DOHH2 (cell line): ENCODE measurements at regions not wholly inside any gene's neighbourhood (a gene's known extent, or its start where the extent isn't known, plus 50 kb on each side); places are given as distances from the start of the nearest gene placed in this dataset.

Source experiments
- H3F3A ChIP-seq: fragments of 200-600 bp; sonication (generic), shearing (Covaris generic); 2 replicates; pipeline ENCODE4 v1.6.0; 2016; ENCODE audit warnings: antibody characterized with exemption, mild to moderate bottlenecking; ENCODE audit not compliant: control insufficient read depth, insufficient read depth
- H3K27ac ChIP-seq: fragments of 200-600 bp; sonication (generic); 2 replicates; pipeline ENCODE4 v1.5.1; 2014; ENCODE audit warnings: low read depth, mild to moderate bottlenecking, low read length, moderate library complexity
- H3K27me3 ChIP-seq: fragments of 200-600 bp; sonication (generic); 2 replicates; pipeline ENCODE4 v1.6.1; 2014; ENCODE audit warnings: mild to moderate bottlenecking, low read length, mixed read lengths; ENCODE audit not compliant: control insufficient read depth
- H3K36me3 ChIP-seq: fragments of 200-600 bp; sonication (generic); 2 replicates; pipeline ENCODE4 v1.6.1; 2014; ENCODE audit warnings: mild to moderate bottlenecking, low read length, moderate library complexity, mixed read lengths; ENCODE audit not compliant: control insufficient read depth
- H3K4me1 ChIP-seq: fragments of 200-600 bp; sonication (generic); 2 replicates; pipeline ENCODE4 v1.6.1; 2014; ENCODE audit warnings: mild to moderate bottlenecking, low read length, mixed read lengths; ENCODE audit not compliant: control insufficient read depth
- H3K4me2 ChIP-seq: fragments of 200-600 bp; sonication (generic); 2 replicates; pipeline ENCODE4 v1.6.0; 2014; ENCODE audit warnings: mild to moderate bottlenecking, low read length, moderate library complexity
- H3K4me3 ChIP-seq: fragments of 200-600 bp; sonication (generic); 2 replicates; pipeline ENCODE4 v1.5.1; 2014; ENCODE audit warnings: mild to moderate bottlenecking, low read length, mixed read lengths
- H3K79me2 ChIP-seq: fragments of 200-600 bp; sonication (generic); 2 replicates; pipeline ENCODE4 v1.6.1; 2014; ENCODE audit warnings: mild to moderate bottlenecking, low read length, mixed read lengths; ENCODE audit not compliant: control insufficient read depth
- H3K9me2 ChIP-seq: fragments of 200-600 bp; sonication (generic); replicated peaks from 2 replicates; pipeline ENCODE4 v1.6.1; 2014; ENCODE audit warnings: mild to moderate bottlenecking, low read length, mixed read lengths; ENCODE audit not compliant: control insufficient read depth
- H3K9me3 ChIP-seq: fragments of 200-600 bp; sonication (generic); 2 replicates; pipeline ENCODE4 v1.6.1; 2014; ENCODE audit warnings: antibody characterized with exemption, low read length, mixed read lengths; ENCODE audit not compliant: control insufficient read depth, insufficient read depth
- H4K20me1 ChIP-seq: fragments of 200-600 bp; sonication (generic); 2 replicates; pipeline ENCODE4 v1.6.0; 2014; ENCODE audit warnings: low read depth, mild to moderate bottlenecking, antibody characterized with exemption, low read length, moderate library complexity; ENCODE audit not compliant: control insufficient read depth, insufficient read depth
- EZH2phosphoT487 ChIP-seq: fragments of 200-600 bp; sonication (generic); IDR thresholded peaks from 2 replicates; pipeline ENCODE4 v1.6.1; 2017; ENCODE audit warnings: borderline replicate concordance, mild to moderate bottlenecking, antibody characterized with exemption, low read length, moderate library complexity, mixed read lengths
- TF ChIP-seq, protein P1 (sequence below): fragments of 200-600 bp; sonication (generic); IDR thresholded peaks from one replicate; pipeline ENCODE4 v1.5.1; 2014; ENCODE audit warnings: antibody characterized with exemption, mild to moderate bottlenecking, low read depth, low read length; ENCODE audit not compliant: poor library complexity, severe bottlenecking

GRCh38 chr4:60326735-60327134 is 873.4 kb upstream of the ADGRL3 start:
- H3F3A ChIP-seq, result no peaks in the 10 kb centered on the region
- H3K9me2 ChIP-seq, result no peaks in the 10 kb centered on the region
- TF ChIP-seq, protein P1, sequence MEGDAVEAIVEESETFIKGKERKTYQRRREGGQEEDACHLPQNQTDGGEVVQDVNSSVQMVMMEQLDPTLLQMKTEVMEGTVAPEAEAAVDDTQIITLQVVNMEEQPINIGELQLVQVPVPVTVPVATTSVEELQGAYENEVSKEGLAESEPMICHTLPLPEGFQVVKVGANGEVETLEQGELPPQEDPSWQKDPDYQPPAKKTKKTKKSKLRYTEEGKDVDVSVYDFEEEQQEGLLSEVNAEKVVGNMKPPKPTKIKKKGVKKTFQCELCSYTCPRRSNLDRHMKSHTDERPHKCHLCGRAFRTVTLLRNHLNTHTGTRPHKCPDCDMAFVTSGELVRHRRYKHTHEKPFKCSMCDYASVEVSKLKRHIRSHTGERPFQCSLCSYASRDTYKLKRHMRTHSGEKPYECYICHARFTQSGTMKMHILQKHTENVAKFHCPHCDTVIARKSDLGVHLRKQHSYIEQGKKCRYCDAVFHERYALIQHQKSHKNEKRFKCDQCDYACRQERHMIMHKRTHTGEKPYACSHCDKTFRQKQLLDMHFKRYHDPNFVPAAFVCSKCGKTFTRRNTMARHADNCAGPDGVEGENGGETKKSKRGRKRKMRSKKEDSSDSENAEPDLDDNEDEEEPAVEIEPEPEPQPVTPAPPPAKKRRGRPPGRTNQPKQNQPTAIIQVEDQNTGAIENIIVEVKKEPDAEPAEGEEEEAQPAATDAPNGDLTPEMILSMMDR, result no peak
- H3K79me2 ChIP-seq, result no peaks in the 10 kb centered on the region
- no peaks in the 10 kb centered on the region for H3K27me3 ChIP-seq
- H3K36me3 ChIP-seq, result no peaks in the 10 kb centered on the region
- no peaks in the 10 kb centered on the region for H4K20me1 ChIP-seq
- H3K9me3 ChIP-seq, result no peaks in the 10 kb centered on the region
- no peaks in the 10 kb centered on the region for H3K4me1 ChIP-seq
- no peak overlapping the region for H3K27ac ChIP-seq
- H3K4me3 ChIP-seq, result no peak overlapping the region
- H3K4me2 ChIP-seq, result no peak overlapping the region

DNA sequence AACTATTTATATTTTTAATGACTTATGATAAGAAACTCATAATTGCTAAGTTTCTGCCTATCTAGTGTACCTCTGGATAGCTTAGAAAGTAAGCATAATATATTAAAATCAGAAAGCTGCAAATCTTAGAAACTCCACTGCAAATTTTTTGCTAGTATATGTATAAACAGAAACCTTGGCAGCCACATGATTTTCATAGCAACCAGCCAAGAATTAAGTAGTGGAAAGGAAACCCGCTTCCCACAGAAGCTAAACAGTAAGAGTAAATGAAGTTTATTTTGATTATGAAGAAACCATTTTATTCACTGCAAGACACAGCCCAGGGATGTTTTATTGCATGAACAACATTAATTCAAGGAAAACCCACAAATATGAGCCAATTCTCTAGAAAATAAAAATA is 872.5 kb upstream of the ADGRL3 start:
- Histone ChIP-seq H4K20me1 (no peaks in the 10 kb centered on the region), H3K4me2 (no peak overlapping the region), H3K27ac (no peak overlapping the region), H3K27me3 (no peaks in the 10 kb centered on the region), H3K36me3 (no peaks in the 10 kb centered on the region), H3K4me3 (no peak overlapping the region), H3K4me1 (no peaks in the 10 kb centered on the region), H3K9me2 (no peaks in the 10 kb centered on the region), H3F3A (no peaks in the 10 kb centered on the region), H3K79me2 (no peaks in the 10 kb centered on the region), H3K9me3 (no peaks in the 10 kb centered on the region)
- TF ChIP-seq, protein P1, result no peak
- TF ChIP-seq EZH2phosphoT487, result no peak

DNA sequence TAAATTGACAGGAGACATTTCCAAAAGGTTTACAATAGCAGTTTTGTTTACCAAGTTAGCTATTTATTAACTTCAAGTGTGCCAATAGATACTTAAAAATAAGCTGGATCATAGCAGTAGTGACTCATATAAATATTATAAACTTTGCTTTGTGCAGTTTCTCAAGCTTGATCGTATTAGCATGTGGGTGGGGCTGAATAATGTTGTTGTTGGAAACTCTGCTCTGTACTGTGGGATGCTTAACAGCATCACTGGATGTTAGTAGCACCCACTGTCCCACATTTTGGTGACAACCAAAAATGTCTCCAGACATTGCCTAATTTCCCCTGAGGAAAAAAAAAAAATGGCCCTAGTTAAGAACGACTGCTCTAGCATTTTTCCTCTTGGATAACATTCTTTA is 855.2 kb upstream of the ADGRL3 start:
- no peaks in the 10 kb centered on the region for H3K36me3 ChIP-seq
- H4K20me1 ChIP-seq, result no peaks in the 10 kb centered on the region
- H3K9me2 ChIP-seq, result no peaks in the 10 kb centered on the region
- H3F3A ChIP-seq, result no peaks in the 10 kb centered on the region
- H3K4me1 ChIP-seq, result no peaks in the 10 kb centered on the region
- H3K79me2 ChIP-seq, result no peaks in the 10 kb centered on the region
- no peak overlapping the region for H3K27ac ChIP-seq
- no peaks in the 10 kb centered on the region for H3K27me3 ChIP-seq
- no peak overlapping the region for H3K4me3 ChIP-seq
- TF ChIP-seq, protein P1, result no peak
- TF ChIP-seq EZH2phosphoT487, result no peak
- H3K9me3 ChIP-seq, result no peaks in the 10 kb centered on the region
- no peak overlapping the region for H3K4me2 ChIP-seq

DNA sequence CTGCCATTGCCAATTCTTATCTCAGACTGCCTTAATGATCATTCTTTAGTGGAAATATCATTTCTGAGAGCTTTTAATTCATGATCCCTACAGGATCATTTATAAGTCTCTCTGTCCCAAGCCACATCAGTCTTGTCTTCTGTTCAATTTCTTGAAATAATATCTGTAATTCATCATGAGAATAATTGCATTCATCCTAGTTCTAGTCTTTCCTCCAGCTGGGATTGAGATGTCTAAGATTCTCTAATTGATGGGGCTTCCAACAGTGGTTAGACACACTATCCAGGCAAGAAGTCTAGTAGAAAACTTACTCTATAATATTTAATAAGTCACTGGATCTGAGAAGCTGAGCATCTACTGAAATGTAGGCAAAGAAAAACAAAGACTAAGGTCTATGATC is 854.7 kb upstream of the ADGRL3 start:
- Histone ChIP-seq H3K79me2 (no peaks in the 10 kb centered on the region), H3K4me3 (no peak overlapping the region), H3F3A (no peaks in the 10 kb centered on the region), H4K20me1 (no peaks in the 10 kb centered on the region), H3K9me3 (no peaks in the 10 kb centered on the region), H3K27me3 (no peaks in the 10 kb centered on the region), H3K27ac (no peak overlapping the region), H3K9me2 (no peaks in the 10 kb centered on the region), H3K36me3 (no peaks in the 10 kb centered on the region), H3K4me2 (no peak overlapping the region), H3K4me1 (no peaks in the 10 kb centered on the region)
- TF ChIP-seq, protein P1, result no peak
- TF ChIP-seq EZH2phosphoT487, result no peak
